Endothelial cell (in vitro differentiated cells): ENCODE measurements at regions not wholly inside any gene's neighbourhood (a gene's known extent, or its start where the extent isn't known, plus 50 kb on each side); places are given as distances from the start of the nearest gene placed in this dataset.

Source experiments
- DNase-seq: peaks from one replicate; pipeline ENCODE4 v3.0.0; 2021; ENCODE audit warnings: low spot score
- H3K27ac Mint-ChIP-seq: one replicate; pipeline ENCODE4 v1.8.0; 2021; ENCODE audit warnings: mixed read lengths, inconsistent platforms; ENCODE audit not compliant: unreplicated experiment
- H3K27me3 Mint-ChIP-seq: one replicate; pipeline ENCODE4 v1.8.0; 2021; ENCODE audit warnings: mild to moderate bottlenecking, moderate library complexity, mixed read lengths, inconsistent platforms; ENCODE audit not compliant: unreplicated experiment
- H3K36me3 Mint-ChIP-seq: one replicate; pipeline ENCODE4 v1.8.0; 2021; ENCODE audit warnings: mild to moderate bottlenecking, low read depth, mixed read lengths, inconsistent platforms; ENCODE audit not compliant: unreplicated experiment
- H3K4me1 Mint-ChIP-seq: one replicate; pipeline ENCODE4 v1.8.0; 2021; ENCODE audit warnings: mild to moderate bottlenecking, mixed read lengths, inconsistent platforms; ENCODE audit not compliant: unreplicated experiment
- H3K4me3 Mint-ChIP-seq: one replicate; pipeline ENCODE4 v1.8.0; 2021; ENCODE audit warnings: mild to moderate bottlenecking, mixed read lengths, inconsistent platforms; ENCODE audit not compliant: unreplicated experiment
- H3K9me3 Mint-ChIP-seq: one replicate; pipeline ENCODE4 v1.8.0; 2021; ENCODE audit warnings: mixed read lengths, inconsistent platforms; ENCODE audit not compliant: unreplicated experiment
- CTCF ChIP-seq: fragments of 200-600 bp; sonication (generic); IDR thresholded peaks from one replicate; pipeline ENCODE4 v1.5.0; 2021; ENCODE audit warnings: antibody characterized with exemption; ENCODE audit not compliant: unreplicated experiment

- H3K4me3 Mint-ChIP-seq: no peak overlapping the region
- no peak for DNase-seq
- H3K9me3 Mint-ChIP-seq: no peaks in the 10 kb centered on the region
- no peak overlapping the region for H3K27ac Mint-ChIP-seq
- no peaks in the 10 kb centered on the region for H3K27me3 Mint-ChIP-seq
- TF ChIP-seq CTCF: no peak
- H3K4me1 Mint-ChIP-seq: no peaks in the 10 kb centered on the region
- no peaks in the 10 kb centered on the region for H3K36me3 Mint-ChIP-seq
Observed at GRCh38 chr5:89936576-89936975, 473.0 kb downstream of the CETN3 start.

- no peak for TF ChIP-seq CTCF
- H3K4me1 Mint-ChIP-seq: no peaks in the 10 kb centered on the region
- no peaks in the 10 kb centered on the region for H3K9me3 Mint-ChIP-seq
- no peaks in the 10 kb centered on the region for H3K36me3 Mint-ChIP-seq
- no peak overlapping the region for H3K27ac Mint-ChIP-seq
- no peaks in the 10 kb centered on the region for H3K27me3 Mint-ChIP-seq
- H3K4me3 Mint-ChIP-seq: no peak overlapping the region
- DNase-seq: no peak
Observed at GRCh38 chr5:89934069-89934468, 475.5 kb downstream of the CETN3 start.

- Mint-ChIP-seq H3K27ac (no peak overlapping the region), H3K9me3 (no peaks in the 10 kb centered on the region), H3K4me1 (no peaks in the 10 kb centered on the region), H3K4me3 (no peak overlapping the region), H3K27me3 (no peaks in the 10 kb centered on the region), H3K36me3 (no peaks in the 10 kb centered on the region)
- no peak for DNase-seq
- TF ChIP-seq CTCF: no peak
Observed at GRCh38 chr5:89932771-89933181, 476.8 kb downstream of the CETN3 start.

GRCh38 chr5:89930591-89931392 lies 478.8 kb downstream of the CETN3 start:
- H3K27ac Mint-ChIP-seq: no peak overlapping the region
- DNase-seq: no peak
- no peak overlapping the region for H3K4me3 Mint-ChIP-seq
- no peaks in the 10 kb centered on the region for H3K9me3 Mint-ChIP-seq
- H3K4me1 Mint-ChIP-seq: no peaks in the 10 kb centered on the region
- no peaks in the 10 kb centered on the region for H3K36me3 Mint-ChIP-seq
- no peak for TF ChIP-seq CTCF
- H3K27me3 Mint-ChIP-seq: no peaks in the 10 kb centered on the region

DNA sequence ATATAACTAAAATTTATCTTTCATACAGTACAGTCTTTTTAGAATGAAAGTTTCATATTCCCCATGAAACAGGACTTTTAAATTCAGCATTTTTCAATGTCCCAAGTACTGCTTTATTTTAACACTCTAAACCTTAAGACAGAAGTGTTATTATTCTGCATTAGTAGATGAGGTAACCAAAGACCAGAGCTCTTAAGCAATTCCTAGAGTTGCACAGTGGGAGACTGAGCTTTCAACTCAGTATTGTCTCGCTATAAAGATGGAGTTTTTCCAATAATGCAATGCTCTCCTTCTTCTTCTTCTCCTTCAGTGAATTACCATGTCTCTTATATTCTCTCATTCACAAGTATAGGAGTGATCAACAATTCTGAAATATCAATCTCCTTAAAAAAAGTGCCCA lies 479.7 kb downstream of the CETN3 start:
- Mint-ChIP-seq H3K4me1 (no peaks in the 10 kb centered on the region), H3K9me3 (no peaks in the 10 kb centered on the region), H3K4me3 (no peak overlapping the region), H3K27ac (no peak overlapping the region), H3K27me3 (no peaks in the 10 kb centered on the region), H3K36me3 (no peaks in the 10 kb centered on the region)
- TF ChIP-seq CTCF: no peak
- DNase-seq: no peak
